ENCODE measurements at regions not wholly inside any gene's neighbourhood (a gene's known extent, or its start where the extent isn't known, plus 50 kb on each side); places are given as distances from the start of the nearest gene placed in this dataset.

GRCh38 chr21:33133892-33134291 is 64.0 kb downstream of the OLIG1 start:
- Mint-ChIP-seq H3K27ac (no peak overlapping the region), H3K36me3 (no peaks in the 10 kb centered on the region), H3K27me3 (ENCODE audit: low read depth) (peaks cover under 1% of the 10 kb centered on the region), H3K4me3 (no peak overlapping the region), H3K4me1 (peaks cover 19% of the 10 kb centered on the region), H3K9me3 (no peaks in the 10 kb centered on the region)
- DNase-seq (ENCODE audit: low spot score): no peak
- ChIA-PET POLR2A (no interaction called here), CTCF (interaction anchor here (1.1 to 1.7 kb wide), 5 partner anchors 12 to 212 kb away, joined by 3 to 6 read pairs (median 4); no protein-coding TSS in a partner anchor)
- 0 out of 2 replicates have a peak, but pooled peaks have one; percentile 22 for ATAC-seq
- TF ChIP-seq ZNF281 (CRISPR knock-in tag; IDR thresholded peaks at IDR 0.05) (no peak), CDX4 (CRISPR knock-in tag; IDR thresholded peaks at IDR 0.05; ENCODE audit: borderline replicate concordance) (no peak), PRDM15 (CRISPR knock-in tag; IDR thresholded peaks at IDR 0.05) (no peak), SP1 (CRISPR knock-in tag; conservative IDR thresholded peaks at IDR 0.05) (0 out of 2 replicates have a peak, but pooled peaks have one; percentile 26), ZNF423 (CRISPR knock-in tag; IDR thresholded peaks at IDR 0.05) (peak; percentile 73; the same call in 1 of the 2 replicates), ETV6 (CRISPR knock-in tag; IDR thresholded peaks at IDR 0.05) (peak; percentile 57; the same call in 1 of the 2 replicates), ZNF232 (CRISPR knock-in tag; IDR thresholded peaks at IDR 0.05) (0 out of 2 replicates have a peak, but pooled peaks have one; percentile 56), JAZF1 (CRISPR knock-in tag; IDR thresholded peaks at IDR 0.05) (no peak), FOXK1 (CRISPR knock-in tag; IDR thresholded peaks at IDR 0.05) (no peak), FOXP4 (CRISPR knock-in tag; IDR thresholded peaks at IDR 0.05) (peak; percentile 59; the same call in 1 of the 2 replicates), ZNF671 (CRISPR knock-in tag; IDR thresholded peaks at IDR 0.05) (no peak)

GRCh38 chr21:33135925-33136324 is 66.0 kb downstream of the OLIG1 start:
- POLR2A ChIA-PET: no interaction called here
- CTCF ChIA-PET: interaction anchor here (1.1 kb wide), 1 partner anchor 61 kb away, joined by 3 read pairs; no protein-coding TSS in a partner anchor
- Mint-ChIP-seq H3K4me1 (peaks cover 37% of the 10 kb centered on the region), H3K27me3 (ENCODE audit: low read depth) (peaks cover 3% of the 10 kb centered on the region; the same call in 1 of the 2 replicates), H3K27ac (no peak overlapping the region), H3K9me3 (peaks cover 10% of the 10 kb centered on the region), H3K4me3 (no peak overlapping the region), H3K36me3 (peaks cover 3% of the 10 kb centered on the region; the same call in 1 of the 2 replicates)
- no peak for ATAC-seq
- DNase-seq (ENCODE audit: low spot score): no peak
- TF ChIP-seq ZNF396 (CRISPR knock-in tag; IDR thresholded peaks at IDR 0.05; ENCODE audit: borderline replicate concordance) (no peak), NFE2L1 (CRISPR knock-in tag; IDR thresholded peaks at IDR 0.05) (no peak), GABPB1 (CRISPR knock-in tag; IDR thresholded peaks at IDR 0.05) (no peak), ZNF232 (CRISPR knock-in tag; IDR thresholded peaks at IDR 0.05) (no peak), ZNF423 (CRISPR knock-in tag; IDR thresholded peaks at IDR 0.05) (no peak), TEAD1 (CRISPR knock-in tag; IDR thresholded peaks at IDR 0.05) (no peak), MXD4 (CRISPR knock-in tag; IDR thresholded peaks at IDR 0.05; ENCODE audit: borderline replicate concordance) (no peak), RORB (CRISPR knock-in tag; IDR thresholded peaks at IDR 0.05) (no peak), PRRX2 (CRISPR knock-in tag; IDR thresholded peaks at IDR 0.05) (no peak), ZNF263 (CRISPR knock-in tag; IDR thresholded peaks at IDR 0.05; ENCODE audit: low read depth) (no peak), ZBTB43 (CRISPR knock-in tag; IDR thresholded peaks at IDR 0.05) (no peak), ZNF425 (CRISPR knock-in tag; conservative IDR thresholded peaks at IDR 0.05) (no peak)
